Natural killer cell (primary cell): ENCODE measurements at regions not wholly inside any gene's neighbourhood (a gene's known extent, or its start where the extent isn't known, plus 50 kb on each side); places are given as distances from the start of the nearest gene placed in this dataset.
A peak's percentile ranks its signal among the peaks of the same experiment; 100 is the strongest.

Experiments used
- ATAC-seq, 3 donors: fragments of 150-1000 bp in 2 of 3; fragments of 200-7000 bp in 1 of 3; cut with Tn5 transposase; 1 replicate in 1 of 3; 2 replicates in 2 of 3; pipeline ENCODE4 v1.10.0; 2021; ENCODE audit warnings: mild to moderate bottlenecking in 2 of 3, moderate library complexity in 2 of 3
- DNase-seq, 2 donors: peaks; one replicate each; pipeline versions ENCODE4 v3.0.0 to v3.0.0-alpha.2; 2013 to 2021; ENCODE audit warnings: mixed read lengths in 1 of 2
- H3K27ac ChIP-seq: one replicate; pipeline ENCODE4 v1.5.1; 2013; ENCODE audit warnings: mild to moderate bottlenecking, low read length
- H3K27me3 ChIP-seq: one replicate; pipeline ENCODE4 v1.6.1; 2013; ENCODE audit warnings: low read length; ENCODE audit not compliant: control insufficient read depth, insufficient read depth
- H3K36me3 ChIP-seq: one replicate; pipeline ENCODE4 v1.6.1; 2013; ENCODE audit warnings: low read length; ENCODE audit not compliant: control insufficient read depth, insufficient read depth
- H3K4me1 ChIP-seq: one replicate; pipeline ENCODE4 v1.6.1; 2013; ENCODE audit warnings: low read length; ENCODE audit not compliant: control insufficient read depth, insufficient read depth
- H3K4me3 ChIP-seq: one replicate; pipeline ENCODE4 v1.5.1; 2013; ENCODE audit warnings: low read length
- H3K9me3 ChIP-seq: one replicate; pipeline ENCODE4 v1.6.1; 2013; ENCODE audit warnings: low read length; ENCODE audit not compliant: control insufficient read depth, insufficient read depth
- H3K27ac Mint-ChIP-seq, 2 donors: one replicate each; pipeline ENCODE4 v1.8.0; 2022; ENCODE audit warnings: mild to moderate bottlenecking in 2 of 2, mixed read lengths in 2 of 2, moderate library complexity in 1 of 2
- H3K27me3 Mint-ChIP-seq, 2 donors: one replicate each; pipeline ENCODE4 v1.8.0; 2022; ENCODE audit warnings: low read depth in 2 of 2, mixed read lengths in 2 of 2
- H3K36me3 Mint-ChIP-seq: one replicate; pipeline ENCODE4 v1.8.0; 2022; ENCODE audit warnings: mixed read lengths
- H3K4me1 Mint-ChIP-seq, 2 donors: one replicate each; pipeline ENCODE4 v1.8.0; 2022; ENCODE audit warnings: mixed read lengths in 2 of 2
- H3K4me3 Mint-ChIP-seq: one replicate; pipeline ENCODE4 v1.8.0; 2022; ENCODE audit warnings: mild to moderate bottlenecking, moderate library complexity, mixed read lengths
- H3K9me3 Mint-ChIP-seq, 2 donors: one replicate each; pipeline ENCODE4 v1.8.0; 2022; ENCODE audit warnings: mixed read lengths in 2 of 2
- WGBS: methylation state at CpG from one replicate; pipeline ENCODE4 v1.1.7; 2013; ENCODE audit warnings: missing lambda C conversion rate; ENCODE audit not compliant: insufficient coverage; 5-methylcytosine and 5-hydroxymethylcytosine counted together
- intact Hi-C: fragments of 100-400 bp; cut with micrococcal nuclease; formaldehyde crosslinking; loops from one replicate; pipeline ENCODE4 v1.14.2; 2022
- TF ChIP-seq, protein P1 (sequence below): fragments of 200-600 bp; IDR thresholded peaks from one replicate; pipeline ENCODE4 v1.8.0; 2022; ENCODE audit warnings: antibody characterized with exemption

- Mint-ChIP-seq H3K27ac (no peak overlapping the region), H3K4me1 (peaks cover 15% of the 10 kb centered on the region in 2 donors), H3K27me3 (peaks cover 4 to 14% of the 10 kb centered on the region in 2 donors), H3K4me3 (no peak overlapping the region), H3K9me3 (peaks cover 3 to 7% of the 10 kb centered on the region in 2 donors), H3K36me3 (no peaks in the 10 kb centered on the region)
- ATAC-seq: no peak
- WGBS: 84% methylated on average over 2 of the region's 4 CpGs
- H3K36me3 ChIP-seq: no peaks in the 10 kb centered on the region
- no peak overlapping the region for H3K27ac ChIP-seq
- H3K27me3 ChIP-seq: no peaks in the 10 kb centered on the region
- H3K4me3 ChIP-seq: no peak overlapping the region
- peaks cover 5% of the 10 kb centered on the region for H3K4me1 ChIP-seq
- TF ChIP-seq, protein P1, sequence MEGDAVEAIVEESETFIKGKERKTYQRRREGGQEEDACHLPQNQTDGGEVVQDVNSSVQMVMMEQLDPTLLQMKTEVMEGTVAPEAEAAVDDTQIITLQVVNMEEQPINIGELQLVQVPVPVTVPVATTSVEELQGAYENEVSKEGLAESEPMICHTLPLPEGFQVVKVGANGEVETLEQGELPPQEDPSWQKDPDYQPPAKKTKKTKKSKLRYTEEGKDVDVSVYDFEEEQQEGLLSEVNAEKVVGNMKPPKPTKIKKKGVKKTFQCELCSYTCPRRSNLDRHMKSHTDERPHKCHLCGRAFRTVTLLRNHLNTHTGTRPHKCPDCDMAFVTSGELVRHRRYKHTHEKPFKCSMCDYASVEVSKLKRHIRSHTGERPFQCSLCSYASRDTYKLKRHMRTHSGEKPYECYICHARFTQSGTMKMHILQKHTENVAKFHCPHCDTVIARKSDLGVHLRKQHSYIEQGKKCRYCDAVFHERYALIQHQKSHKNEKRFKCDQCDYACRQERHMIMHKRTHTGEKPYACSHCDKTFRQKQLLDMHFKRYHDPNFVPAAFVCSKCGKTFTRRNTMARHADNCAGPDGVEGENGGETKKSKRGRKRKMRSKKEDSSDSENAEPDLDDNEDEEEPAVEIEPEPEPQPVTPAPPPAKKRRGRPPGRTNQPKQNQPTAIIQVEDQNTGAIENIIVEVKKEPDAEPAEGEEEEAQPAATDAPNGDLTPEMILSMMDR: no peak
- DNase-seq: no peak
- peaks cover 2% of the 10 kb centered on the region for H3K9me3 ChIP-seq
- intact Hi-C loops: no loop called here
These were observed 394.6 kb downstream of the PREX1 start for GRCh38 chr20:48433178-48433577.

- no peaks in the 10 kb centered on the region for H3K36me3 ChIP-seq
- no peak overlapping the region for H3K27ac Mint-ChIP-seq
- no peak overlapping the region for H3K27ac ChIP-seq
- peaks cover 2% of the 10 kb centered on the region for H3K9me3 ChIP-seq
- H3K9me3 Mint-ChIP-seq: peaks cover 3 to 7% of the 10 kb centered on the region in 2 donors
- H3K27me3 ChIP-seq: no peaks in the 10 kb centered on the region
- peaks cover 15% of the 10 kb centered on the region in 2 donors for H3K4me1 Mint-ChIP-seq
- TF ChIP-seq, protein P1: no peak
- no peak overlapping the region for H3K4me3 Mint-ChIP-seq
- ATAC-seq (no peak), DNase-seq (no peak)
- no peak overlapping the region for H3K4me3 ChIP-seq
- H3K36me3 Mint-ChIP-seq: no peaks in the 10 kb centered on the region
- 86% methylated on average over 4 of the region's 5 CpGs for WGBS
- intact Hi-C loops: no loop called here
- peaks cover 2 to 13% of the 10 kb centered on the region in 2 donors for H3K27me3 Mint-ChIP-seq
- peaks cover 5% of the 10 kb centered on the region for H3K4me1 ChIP-seq
These were observed 395.3 kb downstream of the PREX1 start for GRCh38 chr20:48432494-48432832.

GRCh38 chr20:48431653-48432493 is 395.9 kb downstream of the PREX1 start:
- Histone ChIP-seq H3K4me3 (no peak overlapping the region), H3K27ac (no peak overlapping the region), H3K4me1 (peaks cover 5% of the 10 kb centered on the region), H3K36me3 (no peaks in the 10 kb centered on the region), H3K27me3 (no peaks in the 10 kb centered on the region), H3K9me3 (peaks cover 2% of the 10 kb centered on the region)
- Mint-ChIP-seq H3K27me3 (peaks cover 2 to 7% of the 10 kb centered on the region in 2 donors), H3K36me3 (no peaks in the 10 kb centered on the region), H3K4me3 (no peak overlapping the region), H3K9me3 (peaks cover 3 to 7% of the 10 kb centered on the region in 2 donors), H3K4me1 (peaks cover 15% of the 10 kb centered on the region in 2 donors), H3K27ac (peak overlapping the region; percentile 0 to 57)
- DNase-seq (no peak), ATAC-seq (peak in 1 of 3 donors; percentile 35)
- intact Hi-C loops: no loop called here
- WGBS: 71% methylated on average over 9 of the region's 9 CpGs
- TF ChIP-seq, protein P1: no peak
